CD4-positive, CD25-positive, alpha-beta regulatory T cell (primary cell): ENCODE measurements at regions not wholly inside any gene's neighbourhood (a gene's known extent, or its start where the extent isn't known, plus 50 kb on each side); places are given as distances from the start of the nearest gene placed in this dataset.

Experiments used
- ATAC-seq, 2 donors: fragments of 150-1000 bp; cut with Tn5 transposase; one replicate each; pipeline ENCODE4 v1.10.0; 2021; ENCODE audit warnings: low read depth in 2 of 2, moderate number of reproducible peaks in 2 of 2, moderate library complexity in 1 of 2
- DNase-seq, 3 donors: peaks; one replicate each; pipeline versions ENCODE4 v3.0.0 to v3.0.0-alpha.2; 2012 to 2022; ENCODE audit warnings: mixed read lengths in 1 of 3
- H3K27ac ChIP-seq: one replicate; pipeline ENCODE4 v1.7.0; 2013; ENCODE audit warnings: mild to moderate bottlenecking, low read length; ENCODE audit not compliant: insufficient read depth, poor library complexity, severe bottlenecking
- H3K27me3 ChIP-seq: one replicate; pipeline ENCODE4 v1.7.0; 2013; ENCODE audit warnings: low read length; ENCODE audit not compliant: control insufficient read depth, insufficient read depth
- H3K36me3 ChIP-seq: one replicate; pipeline ENCODE4 v1.7.0; 2013; ENCODE audit warnings: mild to moderate bottlenecking, low read length, moderate library complexity; ENCODE audit not compliant: control insufficient read depth, insufficient read depth
- H3K4me1 ChIP-seq: 2 replicates; pipeline ENCODE4 v1.7.0; 2013; ENCODE audit warnings: mild to moderate bottlenecking, low read length; ENCODE audit not compliant: insufficient read depth, control insufficient read depth, poor library complexity, severe bottlenecking
- H3K4me3 ChIP-seq: one replicate; pipeline ENCODE4 v1.7.0; 2013; ENCODE audit warnings: low read depth, mild to moderate bottlenecking, low read length, moderate library complexity
- H3K9me3 ChIP-seq, 2 experiments: 1 replicate in 1 of 2; 2 replicates in 1 of 2; pipeline ENCODE4 v1.7.0; 2013; ENCODE audit warnings: low read length in 2 of 2, mild to moderate bottlenecking in 1 of 2, moderate library complexity in 1 of 2; ENCODE audit not compliant: control insufficient read depth in 2 of 2
- H3K27ac Mint-ChIP-seq, 3 donors: one replicate each; pipeline ENCODE4 v1.8.0; 2020 to 2022; ENCODE audit warnings: mild to moderate bottlenecking in 3 of 3, mixed read lengths in 3 of 3, moderate library complexity in 2 of 3
- H3K27me3 Mint-ChIP-seq: one replicate; pipeline ENCODE4 v1.8.0; 2022; ENCODE audit warnings: mild to moderate bottlenecking, mixed read lengths
- H3K36me3 Mint-ChIP-seq: one replicate; pipeline ENCODE4 v1.8.0; 2020; ENCODE audit warnings: mixed read lengths
- H3K4me1 Mint-ChIP-seq, 4 donors: one replicate each; pipeline ENCODE4 v1.8.0; 2020 to 2022; ENCODE audit warnings: mixed read lengths in 4 of 4, mild to moderate bottlenecking in 1 of 4
- H3K4me3 Mint-ChIP-seq, 4 donors: one replicate each; pipeline ENCODE4 v1.8.0; 2020 to 2022; ENCODE audit warnings: mild to moderate bottlenecking in 4 of 4, mixed read lengths in 4 of 4, moderate library complexity in 3 of 4
- H3K9me3 Mint-ChIP-seq, 7 donors: one replicate each; pipeline ENCODE4 v1.8.0; 2020 to 2022; ENCODE audit warnings: mixed read lengths in 7 of 7, mild to moderate bottlenecking in 3 of 7, moderate library complexity in 2 of 7

- Histone ChIP-seq H3K27ac (no peak overlapping the region), H3K9me3 (no peaks in the 10 kb centered on the region), H3K27me3 (no peaks in the 10 kb centered on the region), H3K36me3 (no peaks in the 10 kb centered on the region), H3K4me1 (no peaks in the 10 kb centered on the region), H3K4me3 (no peak overlapping the region)
- Mint-ChIP-seq H3K27me3 (no peaks in the 10 kb centered on the region), H3K27ac (no peak overlapping the region), H3K36me3 (no peaks in the 10 kb centered on the region), H3K4me3 (no peak overlapping the region), H3K9me3 (peaks cover 0 to 5% (median 2%) of the 10 kb centered on the region in 7 donors), H3K4me1 (no peaks in the 10 kb centered on the region)
- ATAC-seq (no peak), DNase-seq (no peak)
These were observed 727.8 kb upstream of the FAM174A start for GRCh38 chr5:99807346-99807745.

- ATAC-seq: no peak
- DNase-seq: no peak
- no peaks in the 10 kb centered on the region for H3K36me3 ChIP-seq
- H3K9me3 Mint-ChIP-seq: peaks cover 0 to 11% (median 2%) of the 10 kb centered on the region in 7 donors
- H3K9me3 ChIP-seq: peaks cover 0 to 7% of the 10 kb centered on the region in 2 experiments
- H3K36me3 Mint-ChIP-seq: no peaks in the 10 kb centered on the region
- no peak overlapping the region for H3K4me3 ChIP-seq
- no peaks in the 10 kb centered on the region for H3K4me1 ChIP-seq
- no peak overlapping the region for H3K4me3 Mint-ChIP-seq
- H3K27ac Mint-ChIP-seq: no peak overlapping the region
- H3K27me3 ChIP-seq: no peaks in the 10 kb centered on the region
- H3K27me3 Mint-ChIP-seq: no peaks in the 10 kb centered on the region
- H3K27ac ChIP-seq: no peak overlapping the region
- H3K4me1 Mint-ChIP-seq: no peaks in the 10 kb centered on the region
These were observed 740.1 kb upstream of the FAM174A start for GRCh38 chr5:99795031-99795430.

- Histone ChIP-seq H3K27ac (no peak overlapping the region), H3K4me1 (no peaks in the 10 kb centered on the region), H3K9me3 (peaks cover 0 to 14% of the 10 kb centered on the region in 2 experiments), H3K36me3 (no peaks in the 10 kb centered on the region), H3K27me3 (no peaks in the 10 kb centered on the region), H3K4me3 (no peak overlapping the region)
- ATAC-seq (no peak), DNase-seq (no peak)
- Mint-ChIP-seq H3K27ac (no peak overlapping the region), H3K27me3 (no peaks in the 10 kb centered on the region), H3K4me3 (no peak overlapping the region), H3K9me3 (peaks cover 0 to 13% (median 2%) of the 10 kb centered on the region in 7 donors), H3K36me3 (no peaks in the 10 kb centered on the region), H3K4me1 (no peaks in the 10 kb centered on the region)
These were observed 746.7 kb upstream of the FAM174A start for GRCh38 chr5:99788482-99788881.

- no peak overlapping the region for H3K4me3 ChIP-seq
- no peaks in the 10 kb centered on the region for H3K9me3 ChIP-seq
- H3K36me3 Mint-ChIP-seq: no peaks in the 10 kb centered on the region
- no peaks in the 10 kb centered on the region for H3K27me3 ChIP-seq
- H3K36me3 ChIP-seq: no peaks in the 10 kb centered on the region
- peaks cover 0 to 8% (median 0%) of the 10 kb centered on the region in 7 donors for H3K9me3 Mint-ChIP-seq
- no peak overlapping the region for H3K27ac Mint-ChIP-seq
- H3K4me3 Mint-ChIP-seq: no peak overlapping the region
- no peaks in the 10 kb centered on the region for H3K27me3 Mint-ChIP-seq
- no peak overlapping the region for H3K27ac ChIP-seq
- DNase-seq (no peak), ATAC-seq (no peak)
- no peaks in the 10 kb centered on the region for H3K4me1 Mint-ChIP-seq
- no peaks in the 10 kb centered on the region for H3K4me1 ChIP-seq
These were observed 760.0 kb upstream of the FAM174A start for GRCh38 chr5:99775189-99775588.

GRCh38 chr5:99773290-99773689, 761.9 kb upstream of the FAM174A start:
- ATAC-seq (no peak), DNase-seq (no peak)
- Histone ChIP-seq H3K4me1 (no peaks in the 10 kb centered on the region), H3K4me3 (no peak overlapping the region), H3K27me3 (no peaks in the 10 kb centered on the region), H3K9me3 (no peaks in the 10 kb centered on the region), H3K27ac (no peak overlapping the region), H3K36me3 (no peaks in the 10 kb centered on the region)
- no peaks in the 10 kb centered on the region for H3K4me1 Mint-ChIP-seq
- no peak overlapping the region for H3K4me3 Mint-ChIP-seq
- H3K27me3 Mint-ChIP-seq: no peaks in the 10 kb centered on the region
- no peak overlapping the region for H3K27ac Mint-ChIP-seq
- peaks cover 0 to 16% (median 3%) of the 10 kb centered on the region in 7 donors for H3K9me3 Mint-ChIP-seq
- H3K36me3 Mint-ChIP-seq: no peaks in the 10 kb centered on the region

- Mint-ChIP-seq H3K9me3 (peaks cover 0 to 16% (median 3%) of the 10 kb centered on the region in 7 donors), H3K4me3 (no peak overlapping the region), H3K4me1 (no peaks in the 10 kb centered on the region), H3K27me3 (no peaks in the 10 kb centered on the region), H3K27ac (no peak overlapping the region), H3K36me3 (no peaks in the 10 kb centered on the region)
- ATAC-seq: no peak
- H3K4me3 ChIP-seq: no peak overlapping the region
- H3K4me1 ChIP-seq: no peaks in the 10 kb centered on the region
- H3K27ac ChIP-seq: no peak overlapping the region
- H3K9me3 ChIP-seq: no peaks in the 10 kb centered on the region
- H3K36me3 ChIP-seq: no peaks in the 10 kb centered on the region
- no peak for DNase-seq
- H3K27me3 ChIP-seq: no peaks in the 10 kb centered on the region
These were observed 763.9 kb upstream of the FAM174A start for GRCh38 chr5:99771296-99771695.

- no peaks in the 10 kb centered on the region for H3K36me3 Mint-ChIP-seq
- DNase-seq: no peak
- no peak overlapping the region for H3K4me3 Mint-ChIP-seq
- Histone ChIP-seq H3K27ac (no peak overlapping the region), H3K27me3 (no peaks in the 10 kb centered on the region), H3K4me3 (no peak overlapping the region), H3K9me3 (no peaks in the 10 kb centered on the region), H3K36me3 (no peaks in the 10 kb centered on the region), H3K4me1 (no peaks in the 10 kb centered on the region)
- H3K27ac Mint-ChIP-seq: no peak overlapping the region
- ATAC-seq: no peak
- H3K27me3 Mint-ChIP-seq: no peaks in the 10 kb centered on the region
- peaks cover 3 to 11% (median 6%) of the 10 kb centered on the region in 7 donors for H3K9me3 Mint-ChIP-seq
- H3K4me1 Mint-ChIP-seq: no peaks in the 10 kb centered on the region
These were observed 770.2 kb upstream of the FAM174A start for GRCh38 chr5:99765011-99765410.

- Histone ChIP-seq H3K4me1 (no peaks in the 10 kb centered on the region), H3K9me3 (no peaks in the 10 kb centered on the region), H3K36me3 (no peaks in the 10 kb centered on the region), H3K27me3 (no peaks in the 10 kb centered on the region), H3K4me3 (no peak overlapping the region), H3K27ac (no peak overlapping the region)
- Mint-ChIP-seq H3K27me3 (no peaks in the 10 kb centered on the region), H3K4me1 (no peaks in the 10 kb centered on the region), H3K4me3 (no peak overlapping the region), H3K27ac (no peak overlapping the region), H3K36me3 (no peaks in the 10 kb centered on the region), H3K9me3 (peaks cover 2 to 14% (median 4%) of the 10 kb centered on the region in 7 donors)
- DNase-seq: no peak
- ATAC-seq: no peak
These were observed 772.0 kb upstream of the FAM174A start for GRCh38 chr5:99763021-99763774.
